Hepatocyte (in vitro differentiated cells): ENCODE measurements at regions not wholly inside any gene's neighbourhood (a gene's known extent, or its start where the extent isn't known, plus 50 kb on each side); places are given as distances from the start of the nearest gene placed in this dataset.

Source experiments
- EZH2 ChIP-seq: fragments of 200-600 bp; sonication (generic); IDR thresholded peaks from 2 replicates; pipeline ENCODE4 v1.6.1; 2016; ENCODE audit warnings: antibody characterized with exemption, mild to moderate bottlenecking, borderline replicate concordance
- EZH2phosphoT487 ChIP-seq: fragments of 200-600 bp; sonication (generic); IDR thresholded peaks from one replicate; pipeline ENCODE4 v1.6.1; 2018; ENCODE audit warnings: antibody characterized with exemption, mild to moderate bottlenecking, low read depth, moderate library complexity; ENCODE audit not compliant: unreplicated experiment, severe bottlenecking
- TF ChIP-seq, protein P1 (sequence below): fragments of 200-600 bp; sonication (generic); IDR thresholded peaks from 2 replicates; pipeline ENCODE4 v1.5.1; 2016; ENCODE audit warnings: antibody characterized with exemption, mild to moderate bottlenecking; ENCODE audit not compliant: poor library complexity

DNA sequence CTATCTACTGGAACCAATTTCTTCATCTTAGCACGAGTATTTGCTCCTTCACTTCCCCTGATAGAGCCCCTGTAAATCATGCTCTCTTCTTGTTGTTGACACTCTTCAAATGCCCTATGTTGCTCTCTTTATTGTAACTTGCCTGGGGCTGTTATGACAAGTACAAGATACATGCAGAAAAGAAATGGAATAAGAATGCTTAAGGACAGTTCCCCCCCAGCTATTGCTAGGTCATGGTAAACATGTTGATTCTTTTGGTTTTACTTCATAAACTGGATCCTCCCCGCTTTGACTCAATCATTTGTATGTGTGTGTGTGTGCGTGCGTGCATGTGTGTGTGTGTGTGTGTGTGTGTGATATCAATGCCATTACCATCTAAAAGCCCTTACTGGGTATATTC is 368.5 kb upstream of the CNTNAP5 start:
- TF ChIP-seq, protein P1, sequence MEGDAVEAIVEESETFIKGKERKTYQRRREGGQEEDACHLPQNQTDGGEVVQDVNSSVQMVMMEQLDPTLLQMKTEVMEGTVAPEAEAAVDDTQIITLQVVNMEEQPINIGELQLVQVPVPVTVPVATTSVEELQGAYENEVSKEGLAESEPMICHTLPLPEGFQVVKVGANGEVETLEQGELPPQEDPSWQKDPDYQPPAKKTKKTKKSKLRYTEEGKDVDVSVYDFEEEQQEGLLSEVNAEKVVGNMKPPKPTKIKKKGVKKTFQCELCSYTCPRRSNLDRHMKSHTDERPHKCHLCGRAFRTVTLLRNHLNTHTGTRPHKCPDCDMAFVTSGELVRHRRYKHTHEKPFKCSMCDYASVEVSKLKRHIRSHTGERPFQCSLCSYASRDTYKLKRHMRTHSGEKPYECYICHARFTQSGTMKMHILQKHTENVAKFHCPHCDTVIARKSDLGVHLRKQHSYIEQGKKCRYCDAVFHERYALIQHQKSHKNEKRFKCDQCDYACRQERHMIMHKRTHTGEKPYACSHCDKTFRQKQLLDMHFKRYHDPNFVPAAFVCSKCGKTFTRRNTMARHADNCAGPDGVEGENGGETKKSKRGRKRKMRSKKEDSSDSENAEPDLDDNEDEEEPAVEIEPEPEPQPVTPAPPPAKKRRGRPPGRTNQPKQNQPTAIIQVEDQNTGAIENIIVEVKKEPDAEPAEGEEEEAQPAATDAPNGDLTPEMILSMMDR, result no peak
- TF ChIP-seq EZH2phosphoT487, result no peak
- no peak for TF ChIP-seq EZH2
